Right lobe of liver (tissue), 6 donors: ENCODE measurements at regions not wholly inside any gene's neighbourhood (a gene's known extent, or its start where the extent isn't known, plus 50 kb on each side); places are given as distances from the start of the nearest gene placed in this dataset.

Experiments
- ATAC-seq, 4 donors: fragments of 200-7000 bp; cut with Tn5 transposase; one replicate each; pipeline ENCODE4 v1.9.1; 2020; ENCODE audit warnings: mild to moderate bottlenecking in 4 of 4, moderate library complexity in 4 of 4
- DNase-seq, 3 donors: peaks; one replicate each; pipeline ENCODE4 v3.0.0-alpha.2; 2020
- H3K27ac ChIP-seq, 3 donors: fragments of 200-600 bp; one replicate each; pipeline ENCODE4 v1.8.0; 2022
- H3K27me3 ChIP-seq, 2 donors: fragments of 200-600 bp; one replicate each; pipeline ENCODE4 v1.8.0; 2022
- H3K36me3 ChIP-seq, 4 donors: fragments of 200-600 bp; sonication (generic) in 1 of 4; one replicate each; pipeline versions ENCODE4 v1.5.1 to v1.8.0; 2017 to 2022; ENCODE audit warnings: control low read depth in 1 of 4
- H3K4me1 ChIP-seq, 4 donors: fragments of 200-600 bp; sonication (generic) in 1 of 4; one replicate each; pipeline versions ENCODE4 v1.5.1 to v1.8.0; 2017 to 2022; ENCODE audit warnings: control low read depth in 1 of 4
- H3K4me3 ChIP-seq, 3 donors: fragments of 200-600 bp; one replicate each; pipeline ENCODE4 v1.8.0; 2022
- H3K9me3 ChIP-seq, 4 donors: fragments of 200-600 bp; sonication (generic) in 1 of 4; one replicate each; pipeline versions ENCODE4 v1.5.1 to v1.8.0; 2017 to 2022; ENCODE audit warnings: control low read depth in 1 of 4
- POLR2A ChIP-seq: fragments of 450-650 bp; IDR thresholded peaks from one replicate; pipeline ENCODE4 v1.6.1; 2017; ENCODE audit warnings: antibody characterized with exemption, mild to moderate bottlenecking
- WGBS: methylation state at CpG from one replicate; pipeline ENCODE4 v1.1.6; 2018; ENCODE audit warnings: low coverage, low lambda C conversion rate; ENCODE audit not compliant: insufficient coverage; ENCODE audit errors: missing lambda C conversion rate; 5-methylcytosine and 5-hydroxymethylcytosine counted together
- intact Hi-C, 2 donors: fragments of 100-400 bp; cut with DNase I; formaldehyde crosslinking; loops; one replicate each; pipeline versions ENCODE4 v1.11.2 to v1.14.1; 2022
- TF ChIP-seq, protein P1 (sequence below), 4 donors: fragments of 200-600 bp in 3 of 4; fragments of 450-650 bp in 1 of 4; IDR thresholded peaks; one replicate each; pipeline versions ENCODE4 v1.5.1 to v1.8.0; 2016 to 2022; ENCODE audit warnings: antibody characterized with exemption in 4 of 4, mild to moderate bottlenecking in 2 of 4
- donor health status: DM: no; HTN: yes; CAD: no.
- donor health status: DM: no; HTN: no; CAD: no.
- donor health status: DM: no; HTN: no; CAD: no.
- donor health status: DM: no; HTN: yes; CAD: no.
- donor health status: DM: no; HTN: yes; CAD: no.

DNA sequence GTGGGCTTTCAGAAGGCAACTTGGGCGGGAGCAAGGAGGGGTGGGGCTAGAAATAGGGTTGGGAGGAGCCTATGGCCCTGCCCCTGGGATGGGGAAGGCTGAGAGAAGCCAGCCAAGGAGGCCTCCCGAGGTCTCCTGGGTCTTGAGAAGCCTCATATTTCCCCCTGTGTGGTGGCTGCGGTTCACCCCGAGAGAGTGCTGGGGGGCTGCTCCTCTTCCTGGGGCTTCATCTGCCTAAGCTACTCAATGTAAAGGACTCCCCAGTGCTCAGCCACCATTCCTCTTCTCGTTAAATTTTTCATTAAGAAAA, 174.3 kb downstream of the SMAD6 start:
- Histone ChIP-seq H3K9me3 (no peaks in the 10 kb centered on the region), H3K27ac (no peak overlapping the region), H3K36me3 (no peaks in the 10 kb centered on the region), H3K27me3 (no peaks in the 10 kb centered on the region), H3K4me1 (no peaks in the 10 kb centered on the region), H3K4me3 (no peak overlapping the region)
- 33% methylated on average over 1 of the region's 5 CpGs for WGBS
- DNase-seq (no peak), ATAC-seq (no peak)
- intact Hi-C loops, result no loop called here
- TF ChIP-seq, protein P1, sequence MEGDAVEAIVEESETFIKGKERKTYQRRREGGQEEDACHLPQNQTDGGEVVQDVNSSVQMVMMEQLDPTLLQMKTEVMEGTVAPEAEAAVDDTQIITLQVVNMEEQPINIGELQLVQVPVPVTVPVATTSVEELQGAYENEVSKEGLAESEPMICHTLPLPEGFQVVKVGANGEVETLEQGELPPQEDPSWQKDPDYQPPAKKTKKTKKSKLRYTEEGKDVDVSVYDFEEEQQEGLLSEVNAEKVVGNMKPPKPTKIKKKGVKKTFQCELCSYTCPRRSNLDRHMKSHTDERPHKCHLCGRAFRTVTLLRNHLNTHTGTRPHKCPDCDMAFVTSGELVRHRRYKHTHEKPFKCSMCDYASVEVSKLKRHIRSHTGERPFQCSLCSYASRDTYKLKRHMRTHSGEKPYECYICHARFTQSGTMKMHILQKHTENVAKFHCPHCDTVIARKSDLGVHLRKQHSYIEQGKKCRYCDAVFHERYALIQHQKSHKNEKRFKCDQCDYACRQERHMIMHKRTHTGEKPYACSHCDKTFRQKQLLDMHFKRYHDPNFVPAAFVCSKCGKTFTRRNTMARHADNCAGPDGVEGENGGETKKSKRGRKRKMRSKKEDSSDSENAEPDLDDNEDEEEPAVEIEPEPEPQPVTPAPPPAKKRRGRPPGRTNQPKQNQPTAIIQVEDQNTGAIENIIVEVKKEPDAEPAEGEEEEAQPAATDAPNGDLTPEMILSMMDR (IDR thresholded peaks at IDR 0.05), result no peak
- no peak for TF ChIP-seq POLR2A

DNA sequence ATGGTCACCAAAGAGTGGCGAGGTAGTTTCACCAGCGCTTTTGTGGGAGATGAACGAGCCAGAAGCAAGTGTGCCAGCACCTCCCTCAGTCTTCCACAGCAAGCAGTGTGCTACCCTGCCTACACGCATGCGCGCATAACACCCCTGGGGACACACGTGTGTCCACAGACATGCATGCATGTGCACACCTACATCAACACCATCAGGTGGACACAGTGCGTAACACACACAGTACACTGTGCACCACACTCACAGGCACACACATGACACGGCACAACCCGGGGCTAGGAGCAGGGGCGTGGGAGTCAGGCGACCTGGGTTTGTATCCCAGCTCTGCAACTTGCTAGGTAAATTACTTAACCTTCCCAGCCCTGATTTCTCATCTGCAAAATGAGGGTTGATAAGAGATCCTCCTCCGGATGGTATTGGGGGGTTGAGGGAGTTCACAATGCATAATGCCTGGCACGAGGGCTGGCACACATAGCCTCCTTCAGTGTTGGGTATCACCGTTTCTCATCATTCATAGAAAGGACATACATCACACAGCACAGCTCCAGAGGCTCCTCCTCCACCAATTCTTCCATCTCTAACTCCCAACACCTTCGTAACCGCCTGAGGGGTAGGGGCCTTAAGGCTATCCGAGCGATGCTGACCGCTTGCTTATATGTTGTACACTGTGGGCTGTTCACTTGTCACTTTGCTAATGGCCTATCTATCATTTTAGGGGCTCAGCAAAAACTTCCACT, 174.9 kb downstream of the SMAD6 start:
- 79% methylated on average over 10 of the region's 20 CpGs for WGBS
- TF ChIP-seq, protein P1 (IDR thresholded peaks at IDR 0.05), result no peak
- TF ChIP-seq POLR2A, result no peak
- no peak overlapping the region for H3K27ac ChIP-seq
- no peaks in the 10 kb centered on the region for H3K9me3 ChIP-seq
- H3K4me3 ChIP-seq, result no peak overlapping the region
- DNase-seq (peak in 1 of 3 donors; percentile 27), ATAC-seq (no peak)
- H3K27me3 ChIP-seq, result no peaks in the 10 kb centered on the region
- intact Hi-C loops, result no loop called here
- no peaks in the 10 kb centered on the region for H3K36me3 ChIP-seq
- H3K4me1 ChIP-seq, result no peaks in the 10 kb centered on the region

DNA sequence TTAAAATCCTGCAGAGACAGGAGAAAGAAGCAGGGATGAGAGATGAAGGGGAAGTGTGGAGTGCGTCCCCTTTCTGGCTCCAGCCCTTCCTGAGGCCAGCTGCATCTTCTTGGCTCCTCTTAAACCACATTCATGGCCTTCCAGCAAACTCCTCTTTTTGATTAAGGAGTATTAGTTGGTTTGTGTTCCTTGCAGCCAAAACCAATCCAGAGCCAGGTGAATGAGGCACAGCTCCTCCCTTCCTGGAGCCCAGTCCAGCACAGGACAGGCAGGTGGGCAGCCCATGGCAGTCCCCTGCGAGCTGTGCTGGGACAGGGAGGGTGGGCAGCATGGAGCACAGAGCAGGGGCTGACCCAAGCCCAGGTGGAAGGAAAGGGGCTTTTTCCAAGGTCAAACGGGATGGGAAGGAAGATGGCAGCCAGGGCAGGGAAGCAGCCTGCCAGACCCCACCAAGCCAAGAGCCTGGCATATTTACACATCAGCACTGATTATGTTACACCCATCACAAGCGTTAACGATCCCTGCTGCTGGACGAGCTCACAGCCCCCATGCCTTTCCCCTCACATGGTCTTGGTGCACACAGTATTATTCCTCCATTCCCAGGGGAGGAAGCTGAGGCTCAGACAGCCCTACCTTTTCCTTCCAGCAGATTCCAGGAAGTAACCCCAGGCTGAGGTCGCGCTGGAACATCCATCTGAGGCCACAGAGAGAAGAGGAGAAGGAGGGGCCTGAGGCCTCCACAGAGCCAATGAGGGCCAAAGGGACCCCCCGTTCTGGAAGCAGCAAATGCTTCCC, 175.6 kb downstream of the SMAD6 start:
- DNase-seq, result peak in 1 of 3 donors; percentile 29
- WGBS, result 68% methylated on average over 3 of the region's 9 CpGs
- TF ChIP-seq, protein P1 (IDR thresholded peaks at IDR 0.05), result no peak
- TF ChIP-seq POLR2A, result no peak
- no peak for ATAC-seq
- H3K27ac ChIP-seq, result no peak overlapping the region
- no peaks in the 10 kb centered on the region for H3K27me3 ChIP-seq
- no peaks in the 10 kb centered on the region for H3K9me3 ChIP-seq
- H3K4me1 ChIP-seq, result no peaks in the 10 kb centered on the region
- no peaks in the 10 kb centered on the region for H3K36me3 ChIP-seq
- no peak overlapping the region for H3K4me3 ChIP-seq
- intact Hi-C loops, result no loop called here

DNA sequence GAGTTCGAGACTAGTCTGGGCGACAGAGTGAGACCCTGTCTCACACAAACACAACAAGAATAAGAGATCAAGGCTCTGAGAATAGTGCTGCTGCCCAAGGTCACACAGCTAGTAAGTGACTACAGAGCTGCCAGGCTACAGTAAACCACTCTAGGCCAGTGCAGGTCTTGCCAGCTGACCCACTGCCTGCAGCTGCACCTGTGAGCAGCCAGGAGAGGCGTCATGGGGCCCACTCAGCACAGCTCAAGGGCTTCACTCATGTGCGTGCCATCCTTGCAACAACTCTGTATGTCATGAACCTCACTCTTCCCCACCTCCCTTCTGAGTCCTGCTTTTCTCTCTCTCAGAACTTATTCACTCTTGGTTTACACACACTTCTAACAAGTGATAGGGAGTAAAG, 176.7 kb downstream of the SMAD6 start:
- no peaks in the 10 kb centered on the region for H3K9me3 ChIP-seq
- no peaks in the 10 kb centered on the region for H3K36me3 ChIP-seq
- H3K27me3 ChIP-seq, result no peaks in the 10 kb centered on the region
- WGBS, result no CpG with 5 or more reads among the region's 4 CpGs
- H3K27ac ChIP-seq, result no peak overlapping the region
- peaks cover 0 to 4% (median 0%) of the 10 kb centered on the region in 4 donors for H3K4me1 ChIP-seq
- DNase-seq (peak in 1 of 3 donors; percentile 18), ATAC-seq (no peak)
- TF ChIP-seq POLR2A, result no peak
- TF ChIP-seq, protein P1 (IDR thresholded peaks at IDR 0.05), result no peak
- H3K4me3 ChIP-seq, result no peak overlapping the region
- intact Hi-C loops, result no loop called here
